Activated CD8-positive, alpha-beta T cell treated with anti-CD3 and anti-CD28 coated beads for 36 hours (primary cell): ENCODE measurements at regions not wholly inside any gene's neighbourhood (a gene's known extent, or its start where the extent isn't known, plus 50 kb on each side); places are given as distances from the start of the nearest gene placed in this dataset.

Experiments used
- ATAC-seq: fragments of 200-7000 bp; cut with Tn5 transposase; one replicate; pipeline ENCODE4 v1.10.0; 2021; ENCODE audit warnings: mild to moderate bottlenecking, moderate library complexity
- CTCF ChIA-PET: fragments of 350-600 bp; sonication (Branson Sonifier 250); formaldehyde crosslinking; loops from one replicate; lab custom pipeline; 2021; ENCODE audit warnings: antibody characterized with exemption; lab: Charles Lee
- POLR2A ChIA-PET: fragments of 350-600 bp; sonication (Branson Sonifier 250); formaldehyde crosslinking; loops from one replicate; lab custom pipeline; 2021; ENCODE audit warnings: antibody characterized with exemption; lab: Charles Lee
- DNase-seq: peaks from one replicate; pipeline ENCODE4 v3.0.0-alpha.2; 2020
- H3K27ac Mint-ChIP-seq: one replicate; pipeline ENCODE4 v1.8.0; 2021; ENCODE audit warnings: mild to moderate bottlenecking, mixed read lengths
- H3K27me3 Mint-ChIP-seq: one replicate; pipeline ENCODE4 v1.8.0; 2021; ENCODE audit warnings: mixed read lengths
- H3K36me3 Mint-ChIP-seq: one replicate; pipeline ENCODE4 v1.8.0; 2021; ENCODE audit warnings: low read depth, mixed read lengths
- H3K4me1 Mint-ChIP-seq: one replicate; pipeline ENCODE4 v1.8.0; 2021; ENCODE audit warnings: low read depth, mixed read lengths
- H3K4me3 Mint-ChIP-seq: one replicate; pipeline ENCODE4 v1.8.0; 2021; ENCODE audit warnings: mild to moderate bottlenecking, moderate library complexity, mixed read lengths
- H3K9me3 Mint-ChIP-seq: one replicate; pipeline ENCODE4 v1.8.0; 2021; ENCODE audit warnings: mixed read lengths
- CTCF ChIP-seq: fragments of 200-600 bp; IDR thresholded peaks from one replicate; pipeline ENCODE4 v1.8.0; 2022; ENCODE audit warnings: antibody characterized with exemption, mild to moderate bottlenecking
- intact Hi-C: fragments of 100-400 bp; cut with micrococcal nuclease; formaldehyde crosslinking; loops from one replicate; pipeline ENCODE4 v1.10.0; 2022

DNA sequence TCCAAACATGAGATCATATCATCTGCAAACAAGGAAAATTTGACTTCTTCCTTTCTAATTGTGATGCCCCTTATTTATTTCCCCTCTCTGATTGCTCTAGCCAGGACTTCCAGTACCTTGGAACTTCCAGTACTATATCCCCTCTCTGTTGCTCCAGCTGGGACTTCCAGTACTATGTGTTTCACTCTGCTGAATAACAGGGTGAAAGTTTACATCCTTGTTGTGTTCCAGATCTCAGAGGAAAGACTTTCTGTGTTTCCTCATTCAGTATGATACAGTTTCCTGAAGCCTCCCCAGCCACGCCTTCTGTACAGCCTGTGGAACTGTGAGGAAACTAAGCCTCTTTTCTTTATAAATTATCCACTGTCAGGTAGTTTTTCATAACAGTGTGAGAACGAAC, 381.3 kb upstream of the FAM47C start:
- H3K4me1 Mint-ChIP-seq = no peaks in the 10 kb centered on the region
- no peaks in the 10 kb centered on the region for H3K27me3 Mint-ChIP-seq
- peaks cover 2% of the 10 kb centered on the region for H3K9me3 Mint-ChIP-seq
- no peak overlapping the region for H3K4me3 Mint-ChIP-seq
- intact Hi-C loops = no loop called here
- POLR2A ChIA-PET = no interaction called here
- no peak for ATAC-seq
- no peak for DNase-seq
- CTCF ChIA-PET = no interaction called here
- no peak overlapping the region for H3K27ac Mint-ChIP-seq
- no peaks in the 10 kb centered on the region for H3K36me3 Mint-ChIP-seq
- TF ChIP-seq CTCF = no peak

DNA sequence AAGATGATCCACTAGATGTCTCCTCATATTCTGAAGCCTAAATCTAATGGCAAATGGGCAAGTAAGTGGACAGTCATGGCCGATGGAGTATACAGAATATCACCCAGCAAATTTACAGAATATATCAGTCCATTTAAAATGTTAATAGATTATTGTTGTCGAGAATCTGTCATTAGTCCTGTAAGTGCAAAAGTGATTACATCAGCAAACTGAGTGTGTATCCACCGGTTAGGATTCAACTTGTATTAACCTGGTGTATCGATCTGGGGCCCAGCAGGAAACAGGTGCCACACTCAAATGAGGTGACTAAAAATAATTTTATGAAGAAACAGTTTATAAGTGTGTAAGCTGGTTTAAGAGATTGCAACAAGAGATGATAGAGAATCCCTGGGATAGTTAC, 367.9 kb upstream of the FAM47C start:
- Mint-ChIP-seq H3K9me3 (no peaks in the 10 kb centered on the region), H3K4me3 (no peak overlapping the region), H3K4me1 (no peaks in the 10 kb centered on the region), H3K36me3 (no peaks in the 10 kb centered on the region), H3K27me3 (no peaks in the 10 kb centered on the region), H3K27ac (no peak overlapping the region)
- ChIA-PET POLR2A (no interaction called here), CTCF (no interaction called here)
- DNase-seq = no peak
- no peak for TF ChIP-seq CTCF
- intact Hi-C loops = no loop called here
- ATAC-seq = no peak

DNA sequence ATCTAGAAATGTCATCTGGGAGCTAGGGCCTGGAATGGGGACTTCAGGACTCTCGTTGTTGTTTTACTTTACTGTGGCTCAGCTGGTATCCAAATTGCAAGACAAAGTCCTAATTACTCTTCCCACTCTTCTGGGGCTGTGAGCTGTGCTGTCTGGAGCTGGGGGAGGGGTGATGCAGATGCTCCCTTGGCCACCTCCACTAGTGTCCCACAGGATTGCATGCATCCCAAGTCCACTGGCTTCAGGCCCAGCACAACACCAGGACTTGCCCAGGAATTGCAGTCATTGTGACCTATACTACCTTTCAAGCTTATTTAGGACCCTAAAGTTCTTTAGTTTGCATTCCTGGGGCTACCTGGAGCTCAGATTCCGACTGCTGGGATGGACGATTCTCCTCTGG, 366.1 kb upstream of the FAM47C start:
- ChIA-PET CTCF (no interaction called here), POLR2A (no interaction called here)
- intact Hi-C loops = no loop called here

GRCh38 chrX:36650622-36651021, 357.5 kb upstream of the FAM47C start:
- H3K4me3 Mint-ChIP-seq = no peak overlapping the region
- H3K36me3 Mint-ChIP-seq = no peaks in the 10 kb centered on the region
- no peaks in the 10 kb centered on the region for H3K9me3 Mint-ChIP-seq
- no peak for TF ChIP-seq CTCF
- CTCF ChIA-PET = no interaction called here
- POLR2A ChIA-PET = no interaction called here
- no peak overlapping the region for H3K27ac Mint-ChIP-seq
- no peak for DNase-seq
- intact Hi-C loops = no loop called here
- no peak for ATAC-seq
- H3K4me1 Mint-ChIP-seq = no peaks in the 10 kb centered on the region
- no peaks in the 10 kb centered on the region for H3K27me3 Mint-ChIP-seq

More for the DNA sequence above, 366.1 kb upstream of the FAM47C start:
- no peak for ATAC-seq
- no peak for DNase-seq
- no peak for TF ChIP-seq CTCF
- Mint-ChIP-seq H3K4me1 (no peaks in the 10 kb centered on the region), H3K4me3 (no peak overlapping the region), H3K9me3 (no peaks in the 10 kb centered on the region), H3K36me3 (no peaks in the 10 kb centered on the region), H3K27me3 (no peaks in the 10 kb centered on the region), H3K27ac (no peak overlapping the region)

DNA sequence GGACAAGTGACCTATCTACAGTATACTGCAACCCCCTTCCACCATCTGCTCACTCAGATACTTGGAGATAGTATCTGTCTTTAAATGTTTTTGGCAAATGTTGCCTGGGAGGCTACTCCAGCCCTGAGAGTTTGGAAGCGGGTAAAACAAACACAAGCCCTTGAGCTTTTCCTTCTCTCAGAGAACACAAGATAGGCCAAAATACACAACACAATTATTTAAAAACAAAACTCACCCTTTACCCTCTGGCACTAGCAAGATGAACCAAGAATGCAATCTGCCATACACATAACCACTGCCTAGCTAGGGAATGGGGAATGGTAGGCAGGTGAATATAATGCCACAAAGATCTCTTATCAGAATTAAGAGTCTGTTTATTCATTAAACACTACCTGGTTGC, 324.7 kb upstream of the FAM47C start:
- ChIA-PET CTCF (no interaction called here), POLR2A (no interaction called here)
- Mint-ChIP-seq H3K27me3 (no peaks in the 10 kb centered on the region), H3K4me1 (no peaks in the 10 kb centered on the region), H3K4me3 (no peak overlapping the region), H3K36me3 (no peaks in the 10 kb centered on the region), H3K27ac (no peak overlapping the region), H3K9me3 (no peaks in the 10 kb centered on the region)
- intact Hi-C loops = no loop called here
- TF ChIP-seq CTCF = no peak
- DNase-seq = no peak
- no peak for ATAC-seq
